Right lobe of liver (tissue), 6 donors: ENCODE measurements at regions not wholly inside any gene's neighbourhood (a gene's known extent, or its start where the extent isn't known, plus 50 kb on each side); places are given as distances from the start of the nearest gene placed in this dataset.

Experiments used
- ATAC-seq, 4 donors: fragments of 200-7000 bp; cut with Tn5 transposase; one replicate each; pipeline ENCODE4 v1.9.1; 2020; ENCODE audit warnings: mild to moderate bottlenecking in 4 of 4, moderate library complexity in 4 of 4
- DNase-seq, 3 donors: peaks; one replicate each; pipeline ENCODE4 v3.0.0-alpha.2; 2020
- H3K27ac ChIP-seq, 3 donors: fragments of 200-600 bp; one replicate each; pipeline ENCODE4 v1.8.0; 2022
- H3K27me3 ChIP-seq, 2 donors: fragments of 200-600 bp; one replicate each; pipeline ENCODE4 v1.8.0; 2022
- H3K36me3 ChIP-seq, 4 donors: fragments of 200-600 bp; sonication (generic) in 1 of 4; one replicate each; pipeline versions ENCODE4 v1.5.1 to v1.8.0; 2017 to 2022; ENCODE audit warnings: control low read depth in 1 of 4
- H3K4me1 ChIP-seq, 4 donors: fragments of 200-600 bp; sonication (generic) in 1 of 4; one replicate each; pipeline versions ENCODE4 v1.5.1 to v1.8.0; 2017 to 2022; ENCODE audit warnings: control low read depth in 1 of 4
- H3K4me3 ChIP-seq, 3 donors: fragments of 200-600 bp; one replicate each; pipeline ENCODE4 v1.8.0; 2022
- H3K9me3 ChIP-seq, 4 donors: fragments of 200-600 bp; sonication (generic) in 1 of 4; one replicate each; pipeline versions ENCODE4 v1.5.1 to v1.8.0; 2017 to 2022; ENCODE audit warnings: control low read depth in 1 of 4
- CTCF ChIP-seq, 4 donors: fragments of 200-600 bp in 3 of 4; fragments of 450-650 bp in 1 of 4; IDR thresholded peaks; one replicate each; pipeline versions ENCODE4 v1.5.1 to v1.8.0; 2016 to 2022; ENCODE audit warnings: antibody characterized with exemption in 4 of 4, mild to moderate bottlenecking in 2 of 4
- POLR2A ChIP-seq: fragments of 450-650 bp; IDR thresholded peaks from one replicate; pipeline ENCODE4 v1.6.1; 2017; ENCODE audit warnings: antibody characterized with exemption, mild to moderate bottlenecking
- WGBS: methylation state at CpG from one replicate; pipeline ENCODE4 v1.1.6; 2018; ENCODE audit warnings: low coverage, low lambda C conversion rate; ENCODE audit not compliant: insufficient coverage; ENCODE audit errors: missing lambda C conversion rate; 5-methylcytosine and 5-hydroxymethylcytosine counted together
- intact Hi-C, 2 donors: fragments of 100-400 bp; cut with DNase I; formaldehyde crosslinking; loops; one replicate each; pipeline versions ENCODE4 v1.11.2 to v1.14.1; 2022
- donor health status: DM: no; HTN: yes; CAD: no.
- donor health status: DM: no; HTN: no; CAD: no.
- donor health status: DM: no; HTN: no; CAD: no.
- donor health status: DM: no; HTN: yes; CAD: no.
- donor health status: DM: no; HTN: yes; CAD: no.

DNA sequence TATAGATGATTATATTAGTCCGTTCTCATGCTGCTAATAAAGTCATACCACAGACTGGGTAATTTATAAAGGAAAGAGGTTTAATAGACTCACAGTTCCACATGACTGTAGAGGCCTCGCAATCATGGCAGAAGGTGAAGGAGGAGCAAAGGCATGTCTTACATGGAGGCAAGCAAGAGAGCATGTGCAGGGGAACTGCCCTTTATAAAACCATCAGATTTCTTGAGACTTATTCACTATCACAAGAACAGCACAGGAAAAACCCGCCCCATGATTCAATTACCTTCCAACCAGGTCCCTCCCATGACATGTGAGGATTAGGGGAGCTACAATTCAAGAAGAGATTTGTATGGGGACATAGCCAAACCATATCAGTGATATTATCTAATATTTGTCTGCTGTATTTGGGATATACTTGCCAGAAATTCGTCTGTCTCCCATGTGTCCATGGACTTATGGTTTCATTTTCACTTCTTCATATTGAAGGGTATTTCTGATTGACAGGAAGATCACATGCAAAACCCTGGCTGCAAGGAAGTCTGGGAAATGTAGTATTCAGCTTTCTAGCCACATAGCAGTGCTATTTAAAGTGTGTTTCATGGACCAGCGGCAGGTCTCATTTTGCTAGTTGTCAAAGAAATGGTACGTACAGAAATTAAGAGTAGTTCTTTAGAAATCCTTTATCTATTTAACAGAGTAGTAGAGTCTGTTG, 50.5 kb upstream of the PAK5 start:
- H3K27me3 ChIP-seq = no peaks in the 10 kb centered on the region
- H3K4me1 ChIP-seq = no peaks in the 10 kb centered on the region
- 61% methylated on average over 6 of the region's 6 CpGs for WGBS
- H3K27ac ChIP-seq = no peak overlapping the region
- no peak for DNase-seq
- H3K9me3 ChIP-seq = no peaks in the 10 kb centered on the region
- H3K36me3 ChIP-seq = no peaks in the 10 kb centered on the region
- H3K4me3 ChIP-seq = peak overlapping the region; percentile 12 to 46 (median 34)
- intact Hi-C loops = no loop called here
- no peak for TF ChIP-seq POLR2A
- TF ChIP-seq CTCF (IDR thresholded peaks at IDR 0.05) = no peak
- ATAC-seq = peak; percentile 84 to 94 (median 90)
